Neuronal stem cell (in vitro differentiated cells): ENCODE measurements at regions not wholly inside any gene's neighbourhood (a gene's known extent, or its start where the extent isn't known, plus 50 kb on each side); places are given as distances from the start of the nearest gene placed in this dataset.
A peak's percentile ranks its signal among the peaks of the same experiment; 100 is the strongest.

Experiments
- DNase-seq: peaks from one replicate; pipeline ENCODE4 v3.0.0-alpha.2; 2013; ENCODE audit warnings: low spot score
- H2AFZ ChIP-seq: one replicate; pipeline ENCODE4 v1.6.1; 2013; ENCODE audit warnings: mild to moderate bottlenecking, low read length, inconsistent platforms
- H2AK5ac ChIP-seq: 2 replicates; pipeline ENCODE4 v1.6.1; 2013; ENCODE audit warnings: low read depth, mild to moderate bottlenecking, inconsistent platforms, low read length, moderate library complexity, mixed read lengths
- H2BK120ac ChIP-seq: 2 replicates; pipeline ENCODE4 v1.6.1; 2013; ENCODE audit warnings: low read depth, mild to moderate bottlenecking, inconsistent platforms, low read length, moderate library complexity, mixed read lengths
- H2BK12ac ChIP-seq: one replicate; pipeline ENCODE4 v1.6.1; 2013; ENCODE audit warnings: low read length, inconsistent platforms
- H2BK15ac ChIP-seq: 2 replicates; pipeline ENCODE4 v1.6.1; 2013; ENCODE audit warnings: mild to moderate bottlenecking, low read length, inconsistent platforms, mixed read lengths
- H2BK5ac ChIP-seq: one replicate; pipeline ENCODE4 v1.6.1; 2013; ENCODE audit warnings: inconsistent platforms, mild to moderate bottlenecking, low read length, moderate library complexity
- H3K14ac ChIP-seq: one replicate; pipeline ENCODE4 v1.6.1; 2013; ENCODE audit warnings: low read length, inconsistent platforms
- H3K18ac ChIP-seq: 2 replicates; pipeline ENCODE4 v1.6.1; 2013; ENCODE audit warnings: low read length, inconsistent platforms
- H3K23ac ChIP-seq: 2 replicates; pipeline ENCODE4 v1.6.1; 2013; ENCODE audit warnings: low read depth, mild to moderate bottlenecking, mixed read lengths, low read length, inconsistent platforms; ENCODE audit not compliant: poor library complexity
- H3K27ac ChIP-seq: replicated peaks from 3 replicates; pipeline ENCODE4 v1.5.1; 2013; ENCODE audit warnings: low read length, inconsistent platforms
- H3K27me3 ChIP-seq, 3 experiments: 2 replicates each; pipeline ENCODE4 v1.6.1; 2013; ENCODE audit warnings: low read length in 3 of 3, mild to moderate bottlenecking in 2 of 3, inconsistent platforms in 1 of 3, low read depth in 1 of 3, mixed read lengths in 1 of 3, moderate library complexity in 1 of 3; ENCODE audit not compliant: control insufficient read depth in 3 of 3, insufficient read depth in 3 of 3
- H3K36me3 ChIP-seq, 2 donors: replicated peaks in 1 of 2; 2 replicates each; pipeline ENCODE4 v1.6.1; 2013; ENCODE audit warnings: low read length in 2 of 2; ENCODE audit not compliant: control insufficient read depth in 2 of 2, insufficient read depth in 2 of 2
- H3K4ac ChIP-seq: 2 replicates; pipeline ENCODE4 v1.6.1; 2013; ENCODE audit warnings: inconsistent platforms, mild to moderate bottlenecking, low read length, moderate library complexity
- H3K4me1 ChIP-seq, 2 donors: 1 replicate in 1 of 2; 2 replicates in 1 of 2; pipeline ENCODE4 v1.6.1; 2013; ENCODE audit warnings: low read length in 2 of 2, low read depth in 1 of 2; ENCODE audit not compliant: control insufficient read depth in 2 of 2, insufficient read depth in 1 of 2
- H3K4me2 ChIP-seq: one replicate; pipeline ENCODE4 v1.6.1; 2013; ENCODE audit warnings: mild to moderate bottlenecking, low read length, inconsistent platforms; ENCODE audit not compliant: insufficient read depth, poor library complexity, severe bottlenecking
- H3K4me3 ChIP-seq, 2 donors: 2 replicates each; pipeline ENCODE4 v1.5.1; 2013; ENCODE audit warnings: low read length in 2 of 2, mild to moderate bottlenecking in 2 of 2, inconsistent platforms in 1 of 2, moderate library complexity in 1 of 2
- H3K79me1 ChIP-seq: one replicate; pipeline ENCODE4 v1.6.1; 2013; ENCODE audit warnings: low read depth, mild to moderate bottlenecking, inconsistent platforms, low read length, moderate library complexity
- H3K9ac ChIP-seq: one replicate; pipeline ENCODE4 v1.6.1; 2013; ENCODE audit warnings: mild to moderate bottlenecking, low read depth, low read length, inconsistent platforms; ENCODE audit not compliant: poor library complexity
- H3K9me3 ChIP-seq, 2 donors: replicated peaks in 1 of 2; 2 replicates each; pipeline versions ENCODE3 to v1.6.1; 2013; ENCODE audit warnings: low read length in 2 of 2, mild to moderate bottlenecking in 2 of 2, inconsistent platforms in 1 of 2, low read depth in 1 of 2, mixed read lengths in 1 of 2, moderate library complexity in 1 of 2; ENCODE audit not compliant: control insufficient read depth in 2 of 2, insufficient read depth in 1 of 2
- H4K8ac ChIP-seq: one replicate; pipeline ENCODE4 v1.6.1; 2013; ENCODE audit warnings: low read depth, mild to moderate bottlenecking, inconsistent platforms, low read length, moderate library complexity
- H4K91ac ChIP-seq: one replicate; pipeline ENCODE4 v1.6.1; 2013; ENCODE audit warnings: low read length, low read depth, mild to moderate bottlenecking, inconsistent platforms; ENCODE audit not compliant: poor library complexity
- WGBS, 2 donors: extraction: QIAGEN DNeasy Blood & Tissue Kit; methylation state at CpG; one replicate each; pipeline ENCODE4 v1.1.7; 2013; ENCODE audit warnings: missing lambda C conversion rate in 2 of 2, mixed read lengths in 1 of 2; ENCODE audit not compliant: insufficient read length in 2 of 2, insufficient replicate concordance in 1 of 2; ENCODE audit errors: extremely low coverage in 2 of 2; 5-methylcytosine and 5-hydroxymethylcytosine counted together

GRCh38 chr2:238963161-238963970 is 115.5 kb downstream of the TWIST2 start:
- Histone ChIP-seq H3K79me1 (no peaks in the 10 kb centered on the region), H3K4me3 (no peak overlapping the region), H2BK12ac (no peak overlapping the region), H4K91ac (no peak overlapping the region), H3K27me3 (peaks cover 0 to 3% (median 0%) of the 10 kb centered on the region in 3 experiments), H3K9ac (no peak overlapping the region), H2BK120ac (peak overlapping the region; percentile 6), H3K23ac (no peak overlapping the region), H2BK15ac (no peak overlapping the region), H3K4me2 (no peak overlapping the region), H4K8ac (no peak overlapping the region), H3K4me1 (peaks cover 0 to 4% of the 10 kb centered on the region in 2 donors), H3K27ac (no peak overlapping the region), H3K4ac (no peak overlapping the region), H3K14ac (no peak overlapping the region), H2BK5ac (no peak overlapping the region), H3K9me3 (no peaks in the 10 kb centered on the region), H3K36me3 (no peaks in the 10 kb centered on the region), H2AFZ (no peak overlapping the region), H3K18ac (peak overlapping the region; percentile 46), H2AK5ac (no peak overlapping the region)
- no peak for DNase-seq
- WGBS, 2 donors: no CpG with 5 or more reads among the region's 15 CpGs

GRCh38 chr2:238963971-238964328 is 116.1 kb downstream of the TWIST2 start:
- Histone ChIP-seq H2BK120ac (peak overlapping the region; percentile 6), H3K18ac (no peak overlapping the region), H3K27ac (no peak overlapping the region), H3K36me3 (no peaks in the 10 kb centered on the region), H4K91ac (no peak overlapping the region), H2AK5ac (no peak overlapping the region), H3K4me1 (peaks cover 0 to 4% of the 10 kb centered on the region in 2 donors), H2BK12ac (no peak overlapping the region), H3K9ac (no peak overlapping the region), H2BK15ac (no peak overlapping the region), H3K23ac (no peak overlapping the region), H3K79me1 (no peaks in the 10 kb centered on the region), H3K27me3 (peaks cover 0 to 3% (median 0%) of the 10 kb centered on the region in 3 experiments), H2AFZ (no peak overlapping the region), H3K4ac (no peak overlapping the region), H3K4me3 (no peak overlapping the region), H3K4me2 (no peak overlapping the region), H3K9me3 (no peaks in the 10 kb centered on the region), H4K8ac (no peak overlapping the region), H2BK5ac (no peak overlapping the region), H3K14ac (no peak overlapping the region)
- WGBS, 2 donors: no CpG with 5 or more reads among the region's 2 CpGs
- DNase-seq: no peak

GRCh38 chr2:238964544-238965067 is 116.7 kb downstream of the TWIST2 start:
- H3K9ac ChIP-seq: no peak overlapping the region
- no peak overlapping the region for H3K23ac ChIP-seq
- peaks cover 0 to 3% (median 0%) of the 10 kb centered on the region in 3 experiments for H3K27me3 ChIP-seq
- no peak overlapping the region for H2AFZ ChIP-seq
- H3K4me1 ChIP-seq: peaks cover 0 to 6% of the 10 kb centered on the region in 2 donors
- no peak overlapping the region for H3K4ac ChIP-seq
- H3K4me2 ChIP-seq: no peak overlapping the region
- no peak overlapping the region for H3K14ac ChIP-seq
- no peak overlapping the region for H2BK5ac ChIP-seq
- no peak overlapping the region for H3K4me3 ChIP-seq
- H2BK12ac ChIP-seq: no peak overlapping the region
- no peaks in the 10 kb centered on the region for H3K36me3 ChIP-seq
- no peak for DNase-seq
- H2BK120ac ChIP-seq: no peak overlapping the region
- H2BK15ac ChIP-seq: no peak overlapping the region
- no peak overlapping the region for H3K18ac ChIP-seq
- H3K79me1 ChIP-seq: no peaks in the 10 kb centered on the region
- H4K8ac ChIP-seq: no peak overlapping the region
- no peaks in the 10 kb centered on the region for H3K9me3 ChIP-seq
- no peak overlapping the region for H4K91ac ChIP-seq
- H2AK5ac ChIP-seq: no peak overlapping the region
- H3K27ac ChIP-seq: no peak overlapping the region
- no CpG with 5 or more reads among the region's 12 CpGs for WGBS, 2 donors

GRCh38 chr2:238965371-238966071 is 117.6 kb downstream of the TWIST2 start:
- Histone ChIP-seq H3K36me3 (no peaks in the 10 kb centered on the region), H2AK5ac (peak overlapping the region; percentile 19), H3K9me3 (no peaks in the 10 kb centered on the region), H3K4me1 (peaks cover 0 to 7% of the 10 kb centered on the region in 2 donors), H3K14ac (no peak overlapping the region), H3K79me1 (no peaks in the 10 kb centered on the region), H2BK120ac (no peak overlapping the region), H2BK15ac (no peak overlapping the region), H3K18ac (peak overlapping the region; percentile 52), H4K91ac (no peak overlapping the region), H3K4me2 (no peak overlapping the region), H2BK12ac (no peak overlapping the region), H3K4me3 (no peak overlapping the region), H4K8ac (no peak overlapping the region), H3K9ac (no peak overlapping the region), H3K27ac (no peak overlapping the region), H3K27me3 (peaks cover 0 to 3% (median 0%) of the 10 kb centered on the region in 3 experiments), H2AFZ (no peak overlapping the region), H2BK5ac (no peak overlapping the region), H3K23ac (no peak overlapping the region), H3K4ac (no peak overlapping the region)
- 86% methylated on average over 1 of the region's 18 CpGs; no CpG with 5 or more reads in 1 of the 2 donors for WGBS, 2 donors
- no peak for DNase-seq
